H1 (cell line): ENCODE measurements at regions not wholly inside any gene's neighbourhood (a gene's known extent, or its start where the extent isn't known, plus 50 kb on each side); places are given as distances from the start of the nearest gene placed in this dataset.

Source experiments
- BRCA1 ChIP-seq: IDR thresholded peaks from 2 replicates; pipeline ENCODE4 v1.6.1; 2012; ENCODE audit warnings: low read depth, low read length, improper control_type of control experiment
- CBX5 ChIP-seq: fragments of 300-800, 300-1000 bp; sonication (generic); IDR thresholded peaks from 2 replicates; pipeline ENCODE4 v1.7.1; 2016; ENCODE audit warnings: antibody characterized with exemption, low read length, low read depth
- CHD2 ChIP-seq: IDR thresholded peaks from 2 replicates; pipeline ENCODE4 v1.6.1; 2012; ENCODE audit warnings: low read length, improper control_type of control experiment
- CTCF ChIP-seq, 3 experiments: IDR thresholded peaks; 1 replicate in 2 of 3; 2 replicates in 1 of 3; pipeline versions ENCODE4 v1.5.1 to v1.6.1; 2011; ENCODE audit warnings: low read length in 3 of 3, mild to moderate bottlenecking in 3 of 3, inconsistent platforms in 2 of 3, low read depth in 1 of 3, moderate library complexity in 1 of 3; ENCODE audit not compliant: insufficient read depth in 1 of 3; ENCODE audit errors: control extremely low read depth in 1 of 3
- E2F6 ChIP-seq: IDR thresholded peaks from 2 replicates; pipeline ENCODE4 v1.6.1; 2012; ENCODE audit warnings: inconsistent platforms
- EGR1 ChIP-seq: IDR thresholded peaks from 2 replicates; pipeline ENCODE4 v1.6.1; 2011; ENCODE audit warnings: low read depth, low read length, borderline replicate concordance
- EP300 ChIP-seq, 2 experiments: IDR thresholded peaks; 1 replicate in 1 of 2; 2 replicates in 1 of 2; pipeline ENCODE4 v1.6.1; 2011 to 2012; ENCODE audit warnings: low read depth in 2 of 2, low read length in 2 of 2, mild to moderate bottlenecking in 2 of 2, borderline replicate concordance in 1 of 2, inconsistent platforms in 1 of 2, moderate library complexity in 1 of 2
- GABPA ChIP-seq: IDR thresholded peaks from 2 replicates; pipeline ENCODE4 v1.6.1; 2011; ENCODE audit warnings: mild to moderate bottlenecking, low read length, moderate library complexity, borderline replicate concordance; ENCODE audit not compliant: insufficient read depth
- KDM4A ChIP-seq: IDR thresholded peaks from one replicate; pipeline ENCODE4 v1.7.1; 2012; ENCODE audit warnings: low read depth, mild to moderate bottlenecking, moderate library complexity, low read length, inconsistent platforms; ENCODE audit not compliant: severe bottlenecking
- MAFK ChIP-seq: IDR thresholded peaks from 2 replicates; pipeline ENCODE4 v1.6.1; 2012; ENCODE audit warnings: low read depth, mild to moderate bottlenecking, improper control_type of control experiment, low read length
- POLR2A ChIP-seq, 2 experiments: IDR thresholded peaks; 1 replicate in 1 of 2; 2 replicates in 1 of 2; pipeline ENCODE4 v1.6.1; 2011; ENCODE audit warnings: low read depth in 2 of 2, low read length in 2 of 2, mild to moderate bottlenecking in 2 of 2; ENCODE audit errors: control extremely low read depth in 1 of 2
- RXRA ChIP-seq: IDR thresholded peaks from 2 replicates; pipeline ENCODE4 v1.6.1; 2011; ENCODE audit warnings: low read depth, mild to moderate bottlenecking, low read length, moderate library complexity; ENCODE audit not compliant: insufficient read depth
- SAP30 ChIP-seq: fragments of 300-600 bp; sonication (generic); IDR thresholded peaks from 2 replicates; pipeline ENCODE4 v1.7.1; 2012; ENCODE audit warnings: low read length, moderate library complexity, mild to moderate bottlenecking, inconsistent platforms; ENCODE audit not compliant: insufficient read depth, insufficient replicate concordance
- SIN3A ChIP-seq, 2 experiments: IDR thresholded peaks in 1 of 2; conservative IDR thresholded peaks in 1 of 2; 2 replicates each; pipeline ENCODE4 v1.6.1; 2011 to 2012; ENCODE audit warnings: low read length in 2 of 2, improper control_type of control experiment in 1 of 2, low read depth in 1 of 2, mild to moderate bottlenecking in 1 of 2
- TAF1 ChIP-seq: IDR thresholded peaks from 2 replicates; pipeline ENCODE4 v1.6.1; 2011; ENCODE audit warnings: mild to moderate bottlenecking, low read depth, low read length
- YY1 ChIP-seq: IDR thresholded peaks from 2 replicates; pipeline ENCODE4 v1.6.1; 2011; ENCODE audit warnings: low read depth, mild to moderate bottlenecking, low read length

GRCh38 chr12:91889910-91890309 is 255.7 kb downstream of the BTG1 start (continued):
- no peak for TF ChIP-seq EGR1
- TF ChIP-seq SAP30: no peak
- TF ChIP-seq CTCF (IDR thresholded peaks at IDR 0.05; ENCODE audit: control extremely low read depth in 1 of 3, insufficient read depth in 1 of 3, low read depth in 1 of 3, low read length in 3 of 3): no peak
- TF ChIP-seq YY1: no peak
- no peak for TF ChIP-seq MAFK
- TF ChIP-seq RXRA: no peak
- no peak for TF ChIP-seq TAF1
- TF ChIP-seq SIN3A (conservative IDR thresholded peaks at IDR 0.05 in 1 of 2, IDR thresholded peaks at IDR 0.05 in 1 of 2; ENCODE audit: low read depth in 1 of 2, low read length in 2 of 2): no peak
- TF ChIP-seq GABPA: no peak
- no peak for TF ChIP-seq EP300 (IDR thresholded peaks at IDR 0.05; ENCODE audit: borderline replicate concordance in 1 of 2, low read depth in 2 of 2, low read length in 2 of 2)
- no peak for TF ChIP-seq POLR2A (IDR thresholded peaks at IDR 0.05; ENCODE audit: control extremely low read depth in 1 of 2, low read depth in 2 of 2, low read length in 2 of 2)
- no peak for TF ChIP-seq KDM4A
- no peak for TF ChIP-seq CHD2
- TF ChIP-seq BRCA1: no peak
- no peak for TF ChIP-seq E2F6
- TF ChIP-seq CBX5: no peak
- TF ChIP-seq, all 59 proteins: peak for 0
